NCI-H2196 (cell line): ENCODE measurements at regions not wholly inside any gene's neighbourhood (a gene's known extent, or its start where the extent isn't known, plus 50 kb on each side); places are given as distances from the start of the nearest gene placed in this dataset.

Experiments used
- DNase-seq: peaks from one replicate; lab custom pipeline; 2025; ENCODE audit not compliant: unreplicated experiment; lab: John Stamatoyannopoulos, UW

- DNase-seq, result no peak
Observed at GRCh38 chr2:57550912-57551311, 495.7 kb upstream of the VRK2 start.

- DNase-seq, result no peak
Observed at GRCh38 chr2:57552885-57553284, 493.7 kb upstream of the VRK2 start.

GRCh38 chr2:57554348-57554747 is 492.3 kb upstream of the VRK2 start:
- no peak for DNase-seq

GRCh38 chr2:57558312-57558711 is 488.3 kb upstream of the VRK2 start:
- no peak for DNase-seq

GRCh38 chr2:57562495-57562894 is 484.1 kb upstream of the VRK2 start:
- DNase-seq, result no peak

GRCh38 chr2:57563015-57563414 is 483.6 kb upstream of the VRK2 start:
- DNase-seq, result no peak

GRCh38 chr2:57567245-57567644 is 479.4 kb upstream of the VRK2 start:
- no peak for DNase-seq

- no peak for DNase-seq
Observed at GRCh38 chr2:57569396-57569795, 477.2 kb upstream of the VRK2 start.

- DNase-seq, result no peak
Observed at GRCh38 chr2:57570961-57571360, 475.6 kb upstream of the VRK2 start.

- no peak for DNase-seq
Observed at GRCh38 chr2:57575700-57576268, 470.8 kb upstream of the VRK2 start.

- no peak for DNase-seq
Observed at GRCh38 chr2:57576983-57577382, 469.6 kb upstream of the VRK2 start.

- DNase-seq, result no peak
Observed at GRCh38 chr2:57597940-57598339, 448.7 kb upstream of the VRK2 start.

GRCh38 chr2:57598551-57598950 is 448.1 kb upstream of the VRK2 start:
- no peak for DNase-seq

GRCh38 chr2:57602733-57603132 is 443.9 kb upstream of the VRK2 start:
- no peak for DNase-seq

GRCh38 chr2:57614988-57615387 is 431.6 kb upstream of the VRK2 start:
- no peak for DNase-seq

- DNase-seq, result no peak
Observed at GRCh38 chr2:57615855-57616556, 430.6 kb upstream of the VRK2 start.

GRCh38 chr2:57617318-57617717 is 429.3 kb upstream of the VRK2 start:
- no peak for DNase-seq

- no peak for DNase-seq
Observed at GRCh38 chr2:57621122-57621663, 425.4 kb upstream of the VRK2 start.

- no peak for DNase-seq
Observed at GRCh38 chr2:57622009-57622408, 424.6 kb upstream of the VRK2 start.

GRCh38 chr2:57656198-57656597 is 390.4 kb upstream of the VRK2 start:
- DNase-seq, result no peak

- no peak for DNase-seq
Observed at GRCh38 chr2:57669570-57669969, 377.0 kb upstream of the VRK2 start.

GRCh38 chr2:57674025-57674424 is 372.6 kb upstream of the VRK2 start:
- DNase-seq, result no peak

GRCh38 chr2:57674743-57675142 is 371.9 kb upstream of the VRK2 start:
- DNase-seq, result no peak
